Lower lobe of right lung (tissue), 2 donors: ENCODE measurements at regions not wholly inside any gene's neighbourhood (a gene's known extent, or its start where the extent isn't known, plus 50 kb on each side); places are given as distances from the start of the nearest gene placed in this dataset.

Experiments used
- ATAC-seq, 2 donors: fragments of 200-7000 bp; cut with Tn5 transposase; one replicate each; pipeline ENCODE4 v1.9.1; 2020 to 2022; ENCODE audit warnings: mild to moderate bottlenecking in 2 of 2, moderate library complexity in 2 of 2
- DNase-seq: peaks from one replicate; pipeline ENCODE4 v3.0.0-alpha.2; 2020
- H3K27ac ChIP-seq: fragments of 200-600 bp; one replicate; pipeline ENCODE4 v1.8.0; 2022
- H3K27me3 ChIP-seq: fragments of 200-600 bp; one replicate; pipeline ENCODE4 v1.8.0; 2022; ENCODE audit warnings: low read depth
- H3K36me3 ChIP-seq: fragments of 200-600 bp; one replicate; pipeline ENCODE4 v1.8.0; 2022; ENCODE audit warnings: mild to moderate bottlenecking
- H3K4me1 ChIP-seq: fragments of 200-600 bp; one replicate; pipeline ENCODE4 v1.8.0; 2022
- H3K4me3 ChIP-seq: fragments of 200-600 bp; one replicate; pipeline ENCODE4 v1.8.0; 2022; ENCODE audit warnings: mild to moderate bottlenecking
- H3K9me3 ChIP-seq: fragments of 200-600 bp; one replicate; pipeline ENCODE4 v1.8.0; 2022
- intact Hi-C: fragments of 100-400 bp; cut with DNase I; formaldehyde crosslinking; loops from one replicate; pipeline ENCODE4 v1.11.0; 2022
- TF ChIP-seq, protein P1 (sequence below): fragments of 200-600 bp; IDR thresholded peaks from one replicate; pipeline ENCODE4 v1.8.0; 2022; ENCODE audit warnings: antibody characterized with exemption, mild to moderate bottlenecking
- donor health status: DM: no; HTN: yes; CAD: no; lungs with severe emphysema.

- no peaks in the 10 kb centered on the region for H3K9me3 ChIP-seq
- no peak for DNase-seq
- H3K36me3 ChIP-seq = no peaks in the 10 kb centered on the region
- no peaks in the 10 kb centered on the region for H3K4me1 ChIP-seq
- H3K4me3 ChIP-seq = no peak overlapping the region
- H3K27ac ChIP-seq = no peak overlapping the region
- TF ChIP-seq, protein P1, sequence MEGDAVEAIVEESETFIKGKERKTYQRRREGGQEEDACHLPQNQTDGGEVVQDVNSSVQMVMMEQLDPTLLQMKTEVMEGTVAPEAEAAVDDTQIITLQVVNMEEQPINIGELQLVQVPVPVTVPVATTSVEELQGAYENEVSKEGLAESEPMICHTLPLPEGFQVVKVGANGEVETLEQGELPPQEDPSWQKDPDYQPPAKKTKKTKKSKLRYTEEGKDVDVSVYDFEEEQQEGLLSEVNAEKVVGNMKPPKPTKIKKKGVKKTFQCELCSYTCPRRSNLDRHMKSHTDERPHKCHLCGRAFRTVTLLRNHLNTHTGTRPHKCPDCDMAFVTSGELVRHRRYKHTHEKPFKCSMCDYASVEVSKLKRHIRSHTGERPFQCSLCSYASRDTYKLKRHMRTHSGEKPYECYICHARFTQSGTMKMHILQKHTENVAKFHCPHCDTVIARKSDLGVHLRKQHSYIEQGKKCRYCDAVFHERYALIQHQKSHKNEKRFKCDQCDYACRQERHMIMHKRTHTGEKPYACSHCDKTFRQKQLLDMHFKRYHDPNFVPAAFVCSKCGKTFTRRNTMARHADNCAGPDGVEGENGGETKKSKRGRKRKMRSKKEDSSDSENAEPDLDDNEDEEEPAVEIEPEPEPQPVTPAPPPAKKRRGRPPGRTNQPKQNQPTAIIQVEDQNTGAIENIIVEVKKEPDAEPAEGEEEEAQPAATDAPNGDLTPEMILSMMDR = no peak
- intact Hi-C loops = no loop called here
- no peak for ATAC-seq
- no peaks in the 10 kb centered on the region for H3K27me3 ChIP-seq
These were observed 110.9 kb upstream of the PDE7B start for GRCh38 chr6:135740580-135740979.

DNA sequence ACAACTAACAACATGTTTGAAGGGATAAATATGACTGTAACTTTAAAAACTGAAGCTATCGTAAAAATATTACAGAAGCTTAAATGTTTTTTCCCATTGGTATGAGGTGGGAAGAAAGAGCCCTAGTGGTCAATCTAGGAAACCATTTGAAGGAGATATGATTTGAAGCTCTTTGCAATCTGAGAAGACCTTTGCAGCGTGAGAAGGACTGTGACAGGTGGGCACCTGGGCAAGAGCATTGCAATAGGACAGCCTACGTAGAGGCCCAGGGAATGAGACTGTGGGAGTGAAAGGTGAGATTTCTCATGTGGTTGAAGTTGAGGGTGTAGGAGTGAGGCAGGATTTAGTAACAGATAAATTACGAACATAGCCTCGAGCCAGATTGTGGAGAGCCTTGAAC is 108.0 kb upstream of the PDE7B start:
- ATAC-seq (no peak), DNase-seq (no peak)
- no peak overlapping the region for H3K27ac ChIP-seq
- no peaks in the 10 kb centered on the region for H3K27me3 ChIP-seq
- H3K9me3 ChIP-seq = no peaks in the 10 kb centered on the region
- no peaks in the 10 kb centered on the region for H3K4me1 ChIP-seq
- TF ChIP-seq, protein P1 = no peak
- no peaks in the 10 kb centered on the region for H3K36me3 ChIP-seq
- intact Hi-C loops = no loop called here
- H3K4me3 ChIP-seq = no peak overlapping the region

DNA sequence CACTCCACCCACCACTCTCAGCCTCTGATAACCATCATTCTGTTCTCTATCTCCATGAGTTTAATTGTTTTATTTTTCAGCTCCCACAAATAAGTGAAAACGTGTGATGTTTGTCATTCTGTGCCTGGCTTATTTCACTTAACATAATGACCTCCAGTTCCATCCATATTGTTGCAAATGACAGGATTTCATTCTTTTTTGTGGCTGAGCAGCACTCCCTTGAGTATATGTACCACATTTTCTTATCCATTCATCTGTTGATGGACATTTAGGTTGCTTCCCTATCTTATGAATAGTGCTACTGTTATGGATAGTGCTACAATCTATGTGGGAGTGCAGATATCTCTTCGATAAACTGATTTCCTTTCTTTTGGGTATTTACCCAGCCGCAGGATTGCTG is 103.3 kb upstream of the PDE7B start:
- no peaks in the 10 kb centered on the region for H3K9me3 ChIP-seq
- TF ChIP-seq, protein P1 = no peak
- no peaks in the 10 kb centered on the region for H3K27me3 ChIP-seq
- H3K4me3 ChIP-seq = no peak overlapping the region
- H3K36me3 ChIP-seq = no peaks in the 10 kb centered on the region
- no peaks in the 10 kb centered on the region for H3K4me1 ChIP-seq
- ATAC-seq = no peak
- no peak overlapping the region for H3K27ac ChIP-seq
- intact Hi-C loops = no loop called here
- DNase-seq = no peak

- Histone ChIP-seq H3K4me3 (no peak overlapping the region), H3K36me3 (no peaks in the 10 kb centered on the region), H3K27ac (no peak overlapping the region), H3K9me3 (no peaks in the 10 kb centered on the region), H3K4me1 (no peaks in the 10 kb centered on the region), H3K27me3 (no peaks in the 10 kb centered on the region)
- no peak for DNase-seq
- ATAC-seq = no peak
- intact Hi-C loops = no loop called here
- TF ChIP-seq, protein P1 = no peak
These were observed 101.4 kb upstream of the PDE7B start for GRCh38 chr6:135750081-135750480.

GRCh38 chr6:135753196-135753595 is 98.3 kb upstream of the PDE7B start:
- DNase-seq (no peak), ATAC-seq (no peak)
- intact Hi-C loops = no loop called here
- Histone ChIP-seq H3K36me3 (no peaks in the 10 kb centered on the region), H3K4me1 (no peaks in the 10 kb centered on the region), H3K9me3 (no peaks in the 10 kb centered on the region), H3K27me3 (no peaks in the 10 kb centered on the region), H3K4me3 (no peak overlapping the region), H3K27ac (no peak overlapping the region)
- TF ChIP-seq, protein P1 = no peak

- H3K27ac ChIP-seq = no peak overlapping the region
- H3K9me3 ChIP-seq = no peaks in the 10 kb centered on the region
- H3K27me3 ChIP-seq = no peaks in the 10 kb centered on the region
- no peak for DNase-seq
- ATAC-seq = no peak
- H3K36me3 ChIP-seq = no peaks in the 10 kb centered on the region
- TF ChIP-seq, protein P1 = no peak
- H3K4me3 ChIP-seq = no peak overlapping the region
- H3K4me1 ChIP-seq = no peaks in the 10 kb centered on the region
- intact Hi-C loops = no loop called here
These were observed 91.7 kb upstream of the PDE7B start for GRCh38 chr6:135759831-135760230.
